Ovary (tissue), 3 donors: ENCODE measurements at regions not wholly inside any gene's neighbourhood (a gene's known extent, or its start where the extent isn't known, plus 50 kb on each side); places are given as distances from the start of the nearest gene placed in this dataset.

Experiments used
- POLR2A ChIP-seq: fragments of 450-650 bp; IDR thresholded peaks from one replicate; pipeline ENCODE4 v1.6.1; 2017; ENCODE audit warnings: antibody characterized with exemption, mild to moderate bottlenecking, moderate library complexity
- TF ChIP-seq, protein P1 (sequence below), 3 donors: fragments of 450-650 bp in 2 of 3; fragments of 200-600 bp in 1 of 3; IDR thresholded peaks; one replicate each; pipeline versions ENCODE4 v1.5.1 to v1.8.0; 2016 to 2022; ENCODE audit warnings: antibody characterized with exemption in 3 of 3, mild to moderate bottlenecking in 1 of 3
- donor health status: DM: no; HTN: no; CAD: no.

DNA sequence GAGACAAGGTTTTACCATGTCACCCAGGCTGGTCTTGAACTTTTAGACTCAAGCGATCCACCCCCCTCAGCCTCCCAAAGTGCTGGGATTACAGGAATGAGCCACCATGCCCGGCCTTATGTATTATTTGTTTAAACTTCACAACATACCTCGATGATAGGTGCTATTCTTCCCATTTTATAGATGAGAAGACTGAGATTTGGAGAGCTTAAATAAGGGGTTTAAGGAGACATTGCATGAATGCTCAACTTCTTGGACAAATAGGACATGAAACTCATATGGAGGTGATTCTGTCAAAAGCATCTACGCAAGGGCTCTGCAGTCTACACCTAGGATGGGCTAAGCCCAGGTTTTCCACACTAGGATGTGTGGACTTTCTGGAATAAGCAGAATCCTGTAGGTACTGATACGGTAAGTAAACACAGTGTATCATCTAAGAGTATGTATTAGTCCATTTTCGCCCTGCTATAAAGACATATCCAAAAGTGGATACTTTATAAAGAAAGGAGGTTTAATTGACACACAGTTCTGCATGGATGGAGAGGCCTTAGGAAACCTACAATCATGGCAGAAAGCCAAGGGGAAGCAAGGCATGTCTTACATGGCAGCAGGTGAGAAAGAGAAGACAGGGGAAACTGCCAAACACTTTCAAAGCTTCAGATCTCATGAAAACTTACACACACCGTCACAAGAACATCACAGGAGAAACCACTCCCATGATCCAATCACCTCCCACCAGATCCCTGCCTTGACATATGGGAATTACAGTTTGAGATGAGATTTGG lies 62.8 kb upstream of the CAPRIN1 start:
- no peak for TF ChIP-seq POLR2A
- TF ChIP-seq, protein P1, sequence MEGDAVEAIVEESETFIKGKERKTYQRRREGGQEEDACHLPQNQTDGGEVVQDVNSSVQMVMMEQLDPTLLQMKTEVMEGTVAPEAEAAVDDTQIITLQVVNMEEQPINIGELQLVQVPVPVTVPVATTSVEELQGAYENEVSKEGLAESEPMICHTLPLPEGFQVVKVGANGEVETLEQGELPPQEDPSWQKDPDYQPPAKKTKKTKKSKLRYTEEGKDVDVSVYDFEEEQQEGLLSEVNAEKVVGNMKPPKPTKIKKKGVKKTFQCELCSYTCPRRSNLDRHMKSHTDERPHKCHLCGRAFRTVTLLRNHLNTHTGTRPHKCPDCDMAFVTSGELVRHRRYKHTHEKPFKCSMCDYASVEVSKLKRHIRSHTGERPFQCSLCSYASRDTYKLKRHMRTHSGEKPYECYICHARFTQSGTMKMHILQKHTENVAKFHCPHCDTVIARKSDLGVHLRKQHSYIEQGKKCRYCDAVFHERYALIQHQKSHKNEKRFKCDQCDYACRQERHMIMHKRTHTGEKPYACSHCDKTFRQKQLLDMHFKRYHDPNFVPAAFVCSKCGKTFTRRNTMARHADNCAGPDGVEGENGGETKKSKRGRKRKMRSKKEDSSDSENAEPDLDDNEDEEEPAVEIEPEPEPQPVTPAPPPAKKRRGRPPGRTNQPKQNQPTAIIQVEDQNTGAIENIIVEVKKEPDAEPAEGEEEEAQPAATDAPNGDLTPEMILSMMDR (IDR thresholded peaks at IDR 0.05) = no peak
